Stomach smooth muscle (tissue), 2 donors: ENCODE measurements at regions not wholly inside any gene's neighbourhood (a gene's known extent, or its start where the extent isn't known, plus 50 kb on each side); places are given as distances from the start of the nearest gene placed in this dataset.

Experiments used
- H3K27ac ChIP-seq: one replicate; pipeline ENCODE4 v1.7.0; 2013; ENCODE audit warnings: mild to moderate bottlenecking, low read length, inconsistent platforms
- H3K27me3 ChIP-seq, 2 donors: one replicate each; pipeline ENCODE4 v1.7.0; 2013; ENCODE audit warnings: low read length in 2 of 2; ENCODE audit not compliant: insufficient read depth in 2 of 2, control insufficient read depth in 1 of 2
- H3K36me3 ChIP-seq, 2 donors: one replicate each; pipeline ENCODE4 v1.7.0; 2013; ENCODE audit warnings: low read length in 2 of 2; ENCODE audit not compliant: control insufficient read depth in 2 of 2, insufficient read depth in 2 of 2
- H3K4me1 ChIP-seq: one replicate; pipeline ENCODE4 v1.7.0; 2013; ENCODE audit warnings: low read length; ENCODE audit not compliant: control insufficient read depth, insufficient read depth
- H3K4me3 ChIP-seq, 2 donors: one replicate each; pipeline ENCODE4 v1.7.0; 2013; ENCODE audit warnings: low read length in 2 of 2
- H3K9ac ChIP-seq, 2 donors: one replicate each; pipeline ENCODE4 v1.7.0; 2013; ENCODE audit warnings: low read length in 2 of 2, mild to moderate bottlenecking in 1 of 2
- H3K9me3 ChIP-seq, 2 donors: one replicate each; pipeline ENCODE4 v1.7.0; 2013; ENCODE audit warnings: low read length in 2 of 2; ENCODE audit not compliant: control insufficient read depth in 2 of 2
- donor health status: healthy.
- donor health status: Pancreatic carcinoma.

DNA sequence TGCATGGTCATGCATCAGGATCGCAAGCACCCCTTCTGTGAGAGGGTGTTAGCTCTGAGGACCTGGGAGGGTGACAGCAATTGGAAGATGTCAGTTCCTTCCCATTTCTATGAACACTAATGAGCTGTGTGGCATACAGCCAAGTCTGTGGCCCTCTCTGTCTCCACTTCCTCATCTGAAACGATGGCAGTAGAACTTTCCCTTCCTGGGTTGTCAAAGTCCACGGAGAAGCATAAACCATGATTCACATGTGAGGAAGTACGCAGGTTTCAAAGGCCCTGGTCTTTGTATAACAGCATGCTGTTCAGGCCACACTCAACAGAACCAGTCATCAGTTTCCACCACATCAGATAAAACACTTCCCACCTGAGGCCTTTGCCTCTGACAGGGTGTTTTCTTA is 167.4 kb upstream of the RAB6C start:
- Histone ChIP-seq H3K4me3 (no peak overlapping the region), H3K9ac (no peak overlapping the region), H3K9me3 (peaks cover 0 to 6% of the 10 kb centered on the region in 2 donors), H3K27ac (no peak overlapping the region), H3K4me1 (no peaks in the 10 kb centered on the region), H3K27me3 (no peaks in the 10 kb centered on the region), H3K36me3 (no peaks in the 10 kb centered on the region)

DNA sequence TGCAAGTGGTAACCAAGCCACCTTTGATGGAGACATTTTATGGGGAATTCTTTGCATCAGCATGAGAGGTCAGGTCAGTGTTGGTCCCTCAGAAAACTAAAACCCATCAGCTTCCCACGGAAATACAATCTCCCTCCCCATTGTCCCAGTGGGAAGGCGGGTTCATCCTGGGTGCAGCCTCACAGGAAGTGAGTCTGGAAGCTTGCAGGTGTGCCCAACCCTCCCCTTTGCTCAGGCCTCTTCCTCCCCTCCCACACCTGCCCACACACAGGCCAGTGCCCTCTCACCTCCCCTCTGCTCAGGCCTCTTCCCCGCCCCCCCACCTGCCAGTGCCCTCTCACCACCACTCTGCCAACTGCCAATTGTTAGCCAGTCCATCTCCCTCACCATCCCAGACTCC is 166.8 kb upstream of the RAB6C start:
- H3K9ac ChIP-seq: no peak overlapping the region
- no peaks in the 10 kb centered on the region for H3K36me3 ChIP-seq
- H3K4me1 ChIP-seq: no peaks in the 10 kb centered on the region
- H3K4me3 ChIP-seq: no peak overlapping the region
- no peaks in the 10 kb centered on the region for H3K27me3 ChIP-seq
- H3K27ac ChIP-seq: no peak overlapping the region
- H3K9me3 ChIP-seq: peaks cover 0 to 6% of the 10 kb centered on the region in 2 donors

DNA sequence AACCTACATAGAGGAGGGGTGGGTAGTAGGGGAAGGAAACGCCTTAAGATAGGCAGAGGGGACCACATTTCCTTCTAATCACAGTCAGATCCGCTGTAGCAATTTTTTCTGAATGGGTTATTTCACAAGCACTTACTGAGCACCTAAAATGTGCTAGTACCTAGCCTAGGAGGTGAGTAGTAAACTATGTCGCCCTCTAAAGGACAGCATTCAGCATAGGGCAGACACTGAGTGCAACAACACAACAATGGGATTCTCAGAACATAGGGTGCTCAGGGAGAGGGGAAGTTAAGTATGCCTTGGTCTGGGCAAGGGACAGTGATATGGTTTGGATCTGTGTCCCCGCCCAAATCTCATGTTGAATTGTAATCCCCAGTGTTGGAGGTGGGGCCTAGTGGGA is 166.1 kb upstream of the RAB6C start:
- Histone ChIP-seq H3K27ac (no peak overlapping the region), H3K36me3 (no peaks in the 10 kb centered on the region), H3K4me3 (no peak overlapping the region), H3K9me3 (peaks cover 0 to 6% of the 10 kb centered on the region in 2 donors), H3K27me3 (no peaks in the 10 kb centered on the region), H3K9ac (no peak overlapping the region), H3K4me1 (no peaks in the 10 kb centered on the region)

DNA sequence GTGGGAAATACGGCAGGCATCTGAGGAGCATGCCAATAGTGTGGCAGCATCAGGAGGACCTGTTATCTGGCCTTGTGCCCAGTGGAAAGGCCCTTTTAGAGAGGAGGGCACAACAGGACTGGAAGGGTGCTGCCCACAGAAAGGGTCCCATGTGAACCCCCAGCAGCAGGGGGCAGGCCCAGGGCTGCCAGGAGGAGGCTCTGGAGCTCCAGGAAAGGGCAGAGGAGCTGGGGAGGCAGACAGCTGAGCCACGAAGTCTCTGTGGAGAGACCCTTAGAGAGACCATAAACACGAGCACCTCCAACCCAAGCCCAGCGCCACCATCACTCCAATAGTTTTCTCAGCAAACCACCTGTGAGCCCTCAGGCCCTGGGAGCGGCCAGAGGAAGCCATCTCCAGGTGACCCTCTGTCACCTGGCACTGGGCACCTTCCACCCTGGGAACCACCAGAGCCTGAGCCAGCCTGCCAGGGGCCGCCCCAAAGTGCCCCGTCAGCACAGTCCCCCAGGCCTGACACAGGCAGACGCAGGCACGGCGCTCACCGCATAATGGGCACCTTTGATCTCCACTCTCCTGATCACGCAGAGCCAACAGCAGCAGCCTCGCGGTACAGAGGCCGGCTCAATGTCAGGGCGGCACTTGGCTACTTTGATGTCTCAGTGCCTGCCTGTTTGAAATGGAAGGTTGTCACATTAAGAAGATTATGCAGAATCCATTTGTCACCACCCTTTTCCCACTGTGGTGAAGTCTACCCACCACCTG is 162.5 kb upstream of the RAB6C start:
- Histone ChIP-seq H3K4me1 (no peaks in the 10 kb centered on the region), H3K27ac (no peak overlapping the region), H3K9ac (no peak overlapping the region), H3K27me3 (no peaks in the 10 kb centered on the region), H3K9me3 (peaks cover 0 to 6% of the 10 kb centered on the region in 2 donors), H3K36me3 (no peaks in the 10 kb centered on the region), H3K4me3 (no peak overlapping the region)

DNA sequence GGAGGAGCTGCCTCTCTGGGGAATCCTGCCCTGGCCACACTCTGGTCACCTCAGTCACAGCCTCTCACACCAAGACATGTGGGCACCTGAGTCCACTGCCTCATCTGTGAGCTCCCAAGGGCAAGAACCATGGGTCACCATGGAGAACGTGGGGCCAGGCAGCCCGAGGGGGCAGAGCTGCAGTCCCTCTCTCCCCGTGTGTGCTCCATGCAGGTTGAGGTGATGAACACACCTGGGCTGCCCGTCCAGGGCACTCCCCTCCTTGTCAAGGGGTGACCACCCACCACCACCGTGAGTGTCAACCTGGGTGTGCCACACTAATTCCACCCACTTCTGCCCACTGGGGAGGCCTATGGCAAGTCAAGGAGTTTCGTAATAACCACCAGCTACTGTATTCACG is 159.6 kb upstream of the RAB6C start:
- H3K9ac ChIP-seq: no peak overlapping the region
- no peak overlapping the region for H3K4me3 ChIP-seq
- H3K27ac ChIP-seq: no peak overlapping the region
- H3K4me1 ChIP-seq: no peaks in the 10 kb centered on the region
- no peaks in the 10 kb centered on the region for H3K36me3 ChIP-seq
- H3K9me3 ChIP-seq: peaks cover 0 to 6% of the 10 kb centered on the region in 2 donors
- peaks cover 0 to 2% of the 10 kb centered on the region in 2 donors for H3K27me3 ChIP-seq

DNA sequence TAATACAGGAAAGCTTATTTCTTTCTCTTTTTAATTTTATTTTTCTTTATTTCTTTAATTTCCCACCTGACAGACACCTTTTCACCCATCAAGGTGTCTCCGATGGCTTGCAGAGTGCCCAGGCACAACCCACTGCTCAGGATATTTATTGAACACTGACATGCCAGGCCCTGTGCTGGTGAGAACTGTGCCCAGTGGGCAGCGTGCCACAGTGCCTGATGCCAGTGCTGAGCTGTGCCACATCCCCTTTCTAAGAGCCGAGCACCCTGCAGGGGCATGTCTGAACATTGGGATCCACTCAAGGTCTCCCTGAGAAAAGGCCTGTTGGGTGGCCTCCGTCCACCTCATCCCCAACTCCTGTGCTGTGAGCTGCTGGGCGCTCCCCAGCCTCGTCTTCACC is 158.6 kb upstream of the RAB6C start:
- no peaks in the 10 kb centered on the region for H3K36me3 ChIP-seq
- H3K27ac ChIP-seq: no peak overlapping the region
- H3K9ac ChIP-seq: no peak overlapping the region
- no peak overlapping the region for H3K4me3 ChIP-seq
- H3K4me1 ChIP-seq: no peaks in the 10 kb centered on the region
- H3K9me3 ChIP-seq: no peaks in the 10 kb centered on the region
- peaks cover 0 to 2% of the 10 kb centered on the region in 2 donors for H3K27me3 ChIP-seq

DNA sequence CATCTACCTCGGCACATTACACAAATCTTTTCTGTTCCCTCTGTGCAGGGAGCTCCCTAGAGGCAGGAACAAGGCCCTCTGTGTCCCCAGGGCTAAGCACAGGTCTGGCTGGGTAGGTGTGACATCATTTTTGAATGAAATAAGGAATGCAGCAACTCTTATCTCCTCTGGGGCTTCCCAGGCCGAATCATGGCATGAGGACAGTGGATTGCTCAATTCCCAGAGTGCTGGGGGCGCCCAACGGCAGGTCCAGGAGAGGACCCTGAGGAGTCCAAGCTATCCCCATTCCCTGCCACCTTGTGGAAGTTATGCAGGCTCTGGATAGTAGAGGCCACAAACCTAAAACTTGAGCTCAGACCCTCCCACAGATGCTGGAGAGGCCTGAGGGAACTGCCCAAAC is 158.0 kb upstream of the RAB6C start:
- peaks cover 0 to 2% of the 10 kb centered on the region in 2 donors for H3K27me3 ChIP-seq
- H3K27ac ChIP-seq: no peak overlapping the region
- no peaks in the 10 kb centered on the region for H3K4me1 ChIP-seq
- H3K36me3 ChIP-seq: no peaks in the 10 kb centered on the region
- no peak overlapping the region for H3K4me3 ChIP-seq
- no peaks in the 10 kb centered on the region for H3K9me3 ChIP-seq
- H3K9ac ChIP-seq: no peak overlapping the region

DNA sequence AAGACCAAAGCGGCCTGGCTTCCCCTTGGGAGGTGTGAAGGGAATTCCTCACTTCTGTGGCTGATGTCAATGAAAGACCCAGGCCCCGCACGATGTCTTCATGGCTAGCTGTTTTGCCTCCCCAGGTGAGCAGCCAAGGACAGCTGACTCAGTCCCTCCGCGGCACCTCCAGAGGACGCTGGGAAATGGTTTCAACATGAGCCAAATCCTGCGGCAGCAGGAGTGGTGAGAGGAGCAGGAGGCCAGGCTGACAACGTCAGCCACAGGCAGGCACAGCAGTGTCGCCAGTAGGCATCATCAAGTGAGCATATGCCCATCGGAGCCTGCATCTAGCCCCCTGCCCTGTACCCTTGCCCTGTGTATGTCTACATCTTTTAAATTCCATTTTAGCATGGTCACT is 156.4 kb upstream of the RAB6C start:
- H3K4me1 ChIP-seq: no peaks in the 10 kb centered on the region
- no peaks in the 10 kb centered on the region for H3K9me3 ChIP-seq
- H3K27ac ChIP-seq: no peak overlapping the region
- peaks cover 0 to 2% of the 10 kb centered on the region in 2 donors for H3K27me3 ChIP-seq
- H3K36me3 ChIP-seq: no peaks in the 10 kb centered on the region
- H3K4me3 ChIP-seq: no peak overlapping the region
- H3K9ac ChIP-seq: no peak overlapping the region

DNA sequence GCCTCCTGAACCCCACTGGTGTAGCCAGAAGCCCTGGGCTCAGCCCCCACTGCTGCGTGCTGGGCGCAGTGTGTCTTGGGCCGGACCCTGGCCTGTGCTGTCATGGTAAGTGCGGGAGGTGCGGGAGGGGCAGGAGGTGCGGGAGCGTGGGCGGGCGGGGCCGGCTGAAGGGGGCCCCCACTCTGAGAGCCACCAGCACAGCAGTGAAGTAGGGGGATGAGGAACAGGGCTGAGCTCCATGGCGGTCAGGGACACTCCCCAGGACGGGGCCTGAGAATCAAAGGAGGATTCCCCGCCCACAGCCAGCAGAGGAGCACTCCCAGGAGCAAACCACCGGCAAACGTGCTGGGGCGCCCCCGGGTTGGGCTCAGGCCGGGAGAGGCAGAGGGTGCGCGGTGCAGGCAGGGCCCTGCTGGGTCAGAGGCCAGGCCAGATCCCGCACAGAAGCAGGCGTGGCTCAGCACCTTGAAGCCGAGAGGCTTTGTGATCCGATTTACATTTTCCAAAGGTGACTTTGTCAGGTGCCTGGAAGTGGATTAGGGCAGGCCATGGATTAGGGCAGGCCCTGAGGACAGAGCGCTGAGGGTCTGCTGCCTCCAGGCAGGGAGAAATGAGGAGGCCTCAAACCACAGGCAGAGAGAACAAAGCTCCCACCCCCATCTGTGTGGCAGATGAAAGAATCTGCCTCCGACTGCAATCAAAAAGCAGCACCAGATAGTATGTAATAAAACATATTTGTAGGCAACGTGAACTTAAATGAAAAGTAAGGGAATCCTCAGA is 152.0 kb upstream of the RAB6C start:
- no peak overlapping the region for H3K9ac ChIP-seq
- no peak overlapping the region for H3K4me3 ChIP-seq
- no peaks in the 10 kb centered on the region for H3K4me1 ChIP-seq
- no peak overlapping the region for H3K27ac ChIP-seq
- H3K27me3 ChIP-seq: peaks cover 0 to under 1% of the 10 kb centered on the region in 2 donors
- H3K36me3 ChIP-seq: no peaks in the 10 kb centered on the region
- H3K9me3 ChIP-seq: peaks cover 0 to 4% of the 10 kb centered on the region in 2 donors

DNA sequence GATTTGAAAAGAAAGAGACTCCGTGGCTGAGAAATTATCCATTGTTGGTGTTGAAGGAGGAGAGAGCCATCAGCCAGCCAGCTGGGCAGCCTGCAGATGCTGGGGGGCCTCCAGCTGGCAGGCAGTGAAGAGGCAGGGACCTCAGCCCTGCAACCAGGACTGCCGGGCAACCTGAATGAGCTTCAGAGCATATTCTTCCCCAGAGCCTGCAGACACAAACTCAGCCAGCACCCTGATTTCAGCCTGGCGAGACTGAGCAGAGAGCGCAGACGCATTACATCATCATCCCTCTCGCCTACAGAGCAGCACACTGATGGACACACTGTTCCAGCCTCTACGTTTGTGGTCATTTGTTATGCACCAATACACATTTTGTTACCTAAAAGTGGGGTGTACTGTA is 150.7 kb upstream of the RAB6C start:
- Histone ChIP-seq H3K9ac (no peak overlapping the region), H3K36me3 (no peaks in the 10 kb centered on the region), H3K4me3 (no peak overlapping the region), H3K27me3 (no peaks in the 10 kb centered on the region), H3K4me1 (no peaks in the 10 kb centered on the region), H3K9me3 (peaks cover 0 to 4% of the 10 kb centered on the region in 2 donors), H3K27ac (no peak overlapping the region)

DNA sequence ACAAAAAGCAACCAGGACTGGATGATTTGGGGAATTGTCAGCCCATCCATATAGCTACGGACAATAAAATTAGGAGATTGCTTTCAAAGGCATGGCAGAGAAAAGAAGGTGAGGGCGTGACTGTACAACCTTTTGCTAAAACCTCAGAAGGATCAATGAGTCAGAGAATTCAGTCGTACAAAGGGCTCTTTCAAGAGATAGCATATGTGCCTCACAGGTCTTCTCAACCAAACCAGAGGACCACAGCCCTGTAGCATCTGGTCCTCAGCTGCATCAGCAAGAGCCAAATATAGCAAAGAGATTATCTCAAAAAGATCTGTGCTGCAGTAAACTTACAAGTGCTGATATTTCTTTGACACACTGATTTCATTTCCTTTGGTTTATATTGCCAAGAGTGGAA is 149.9 kb upstream of the RAB6C start:
- Histone ChIP-seq H3K4me3 (no peak overlapping the region), H3K27ac (no peak overlapping the region), H3K27me3 (no peaks in the 10 kb centered on the region), H3K36me3 (no peaks in the 10 kb centered on the region), H3K4me1 (no peaks in the 10 kb centered on the region), H3K9ac (no peak overlapping the region), H3K9me3 (peaks cover 0 to 4% of the 10 kb centered on the region in 2 donors)
